PFSK-1 (cell line): ENCODE measurements at regions not wholly inside any gene's neighbourhood (a gene's known extent, or its start where the extent isn't known, plus 50 kb on each side); places are given as distances from the start of the nearest gene placed in this dataset.

Experiments
- FOXP2 ChIP-seq: optimal IDR thresholded peaks from 2 replicates; pipeline ENCODE3; 2011; ENCODE audit warnings: borderline replicate concordance, control low read depth, inconsistent platforms; ENCODE audit not compliant: insufficient read depth; ENCODE audit errors: extremely low read length, extremely low read depth
- POLR2AphosphoS5 ChIP-seq: IDR thresholded peaks from 2 replicates; pipeline ENCODE4 v1.6.1; 2012; ENCODE audit warnings: low read depth, mild to moderate bottlenecking, control low read depth, low read length, moderate library complexity
- SIN3A ChIP-seq: IDR thresholded peaks from 2 replicates; pipeline ENCODE4 v1.6.1; 2012; ENCODE audit warnings: mild to moderate bottlenecking, low read length, moderate library complexity, borderline replicate concordance; ENCODE audit not compliant: insufficient read depth
- TAF1 ChIP-seq: IDR thresholded peaks from 2 replicates; pipeline ENCODE4 v1.6.1; 2012; ENCODE audit warnings: low read length, control low read depth, borderline replicate concordance; ENCODE audit not compliant: insufficient read depth
- TF ChIP-seq, protein P1 (sequence below), 2 experiments: IDR thresholded peaks; 2 replicates each; pipeline versions ENCODE4 v1.6.1 to v1.8.0; 2011 to 2012; ENCODE audit warnings: low read depth in 2 of 2, low read length in 2 of 2, control low read depth in 1 of 2, inconsistent platforms in 1 of 2, mild to moderate bottlenecking in 1 of 2, moderate library complexity in 1 of 2; ENCODE audit not compliant: insufficient read depth in 1 of 2

- no peak for TF ChIP-seq TAF1
- TF ChIP-seq POLR2AphosphoS5: no peak
- TF ChIP-seq FOXP2: no peak
- TF ChIP-seq, protein P1, sequence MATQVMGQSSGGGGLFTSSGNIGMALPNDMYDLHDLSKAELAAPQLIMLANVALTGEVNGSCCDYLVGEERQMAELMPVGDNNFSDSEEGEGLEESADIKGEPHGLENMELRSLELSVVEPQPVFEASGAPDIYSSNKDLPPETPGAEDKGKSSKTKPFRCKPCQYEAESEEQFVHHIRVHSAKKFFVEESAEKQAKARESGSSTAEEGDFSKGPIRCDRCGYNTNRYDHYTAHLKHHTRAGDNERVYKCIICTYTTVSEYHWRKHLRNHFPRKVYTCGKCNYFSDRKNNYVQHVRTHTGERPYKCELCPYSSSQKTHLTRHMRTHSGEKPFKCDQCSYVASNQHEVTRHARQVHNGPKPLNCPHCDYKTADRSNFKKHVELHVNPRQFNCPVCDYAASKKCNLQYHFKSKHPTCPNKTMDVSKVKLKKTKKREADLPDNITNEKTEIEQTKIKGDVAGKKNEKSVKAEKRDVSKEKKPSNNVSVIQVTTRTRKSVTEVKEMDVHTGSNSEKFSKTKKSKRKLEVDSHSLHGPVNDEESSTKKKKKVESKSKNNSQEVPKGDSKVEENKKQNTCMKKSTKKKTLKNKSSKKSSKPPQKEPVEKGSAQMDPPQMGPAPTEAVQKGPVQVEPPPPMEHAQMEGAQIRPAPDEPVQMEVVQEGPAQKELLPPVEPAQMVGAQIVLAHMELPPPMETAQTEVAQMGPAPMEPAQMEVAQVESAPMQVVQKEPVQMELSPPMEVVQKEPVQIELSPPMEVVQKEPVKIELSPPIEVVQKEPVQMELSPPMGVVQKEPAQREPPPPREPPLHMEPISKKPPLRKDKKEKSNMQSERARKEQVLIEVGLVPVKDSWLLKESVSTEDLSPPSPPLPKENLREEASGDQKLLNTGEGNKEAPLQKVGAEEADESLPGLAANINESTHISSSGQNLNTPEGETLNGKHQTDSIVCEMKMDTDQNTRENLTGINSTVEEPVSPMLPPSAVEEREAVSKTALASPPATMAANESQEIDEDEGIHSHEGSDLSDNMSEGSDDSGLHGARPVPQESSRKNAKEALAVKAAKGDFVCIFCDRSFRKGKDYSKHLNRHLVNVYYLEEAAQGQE (IDR thresholded peaks at IDR 0.05; ENCODE audit: insufficient read depth in 1 of 2, low read depth in 2 of 2, low read length in 2 of 2): no peak
- no peak for TF ChIP-seq SIN3A
These were observed 145.8 kb upstream of the CCN2 start for GRCh38 chr6:132096996-132097395.

DNA sequence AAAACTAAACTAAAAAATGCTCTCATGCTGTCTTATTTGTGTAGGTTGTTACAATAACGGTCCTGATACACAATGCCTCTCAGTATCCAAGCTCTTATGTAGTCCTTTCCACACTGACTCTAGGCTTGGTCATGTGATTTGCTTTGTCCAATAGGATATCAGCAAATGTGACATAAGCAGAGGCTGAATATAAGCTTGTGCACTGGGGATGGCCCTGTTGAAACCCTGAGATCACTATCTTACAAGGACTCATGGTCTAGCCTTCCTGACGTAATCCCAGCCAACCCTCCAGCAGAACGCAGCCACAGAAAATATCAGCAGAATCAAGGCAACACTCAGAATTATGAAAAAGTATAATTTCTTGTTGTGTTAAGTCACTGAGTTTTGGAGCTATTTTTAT lies 145.1 kb upstream of the CCN2 start:
- TF ChIP-seq POLR2AphosphoS5 (no peak), TAF1 (no peak), SIN3A (no peak), FOXP2 (no peak)
- TF ChIP-seq, protein P1 (IDR thresholded peaks at IDR 0.05; ENCODE audit: insufficient read depth in 1 of 2, low read depth in 2 of 2, low read length in 2 of 2): no peak

DNA sequence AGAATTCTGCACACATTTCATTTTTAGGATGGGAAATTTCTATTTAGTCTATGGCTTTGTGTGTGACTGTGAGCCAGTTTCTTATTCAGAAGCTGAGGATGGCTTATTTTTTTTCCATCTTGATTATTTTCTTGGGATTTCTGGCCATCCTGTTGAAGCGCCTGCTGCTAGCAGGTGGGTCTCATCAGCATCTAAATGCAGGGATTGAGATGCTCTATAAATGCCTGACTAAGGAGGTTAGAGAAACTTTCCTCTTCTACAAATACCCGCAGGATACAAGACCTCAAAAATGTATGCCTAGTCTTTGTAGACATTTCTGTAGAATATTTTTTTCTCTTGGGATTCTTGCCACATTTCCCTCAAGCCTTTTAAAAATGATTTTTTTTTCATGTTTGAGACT lies 138.0 kb upstream of the CCN2 start:
- TF ChIP-seq SIN3A: no peak
- TF ChIP-seq, protein P1 (IDR thresholded peaks at IDR 0.05; ENCODE audit: insufficient read depth in 1 of 2, low read depth in 2 of 2, low read length in 2 of 2): no peak
- no peak for TF ChIP-seq FOXP2
- no peak for TF ChIP-seq POLR2AphosphoS5
- TF ChIP-seq TAF1: no peak

GRCh38 chr6:132088150-132088549 lies 137.0 kb upstream of the CCN2 start:
- no peak for TF ChIP-seq TAF1
- TF ChIP-seq, protein P1 (IDR thresholded peaks at IDR 0.05; ENCODE audit: insufficient read depth in 1 of 2, low read depth in 2 of 2, low read length in 2 of 2): no peak
- TF ChIP-seq POLR2AphosphoS5: no peak
- no peak for TF ChIP-seq SIN3A
- no peak for TF ChIP-seq FOXP2

GRCh38 chr6:132087391-132087790 lies 136.2 kb upstream of the CCN2 start:
- TF ChIP-seq SIN3A (no peak), FOXP2 (no peak), TAF1 (no peak), POLR2AphosphoS5 (no peak)
- TF ChIP-seq, protein P1 (IDR thresholded peaks at IDR 0.05; ENCODE audit: insufficient read depth in 1 of 2, low read depth in 2 of 2, low read length in 2 of 2): no peak
